ENCODE measurements at regions not wholly inside any gene's neighbourhood (a gene's known extent, or its start where the extent isn't known, plus 50 kb on each side); places are given as distances from the start of the nearest gene placed in this dataset.

DNA sequence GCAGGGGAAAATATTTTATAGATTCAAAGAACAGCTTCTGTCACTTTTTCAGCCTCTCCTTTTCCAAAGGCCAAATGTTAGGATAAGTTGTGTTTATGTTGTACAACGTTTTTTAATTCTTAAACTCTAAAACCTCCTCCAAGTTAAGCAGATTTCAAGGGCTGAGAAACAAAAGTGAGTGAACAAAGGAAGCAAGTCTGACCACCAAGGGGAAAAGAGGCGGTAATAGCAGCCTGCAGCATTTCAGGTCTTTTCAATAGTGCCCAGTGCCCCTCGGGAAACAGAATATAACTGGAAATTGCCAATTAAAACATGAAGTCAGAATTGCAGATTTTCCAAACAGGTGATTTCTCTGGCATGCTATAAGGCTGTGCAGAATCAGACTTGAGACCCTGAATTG, 510.0 kb upstream of the HTR2C start:
- TF ChIP-seq ZNF565 (CRISPR knock-in tag; conservative IDR thresholded peaks at IDR 0.05; ENCODE audit: low read depth) (no peak), ZFP3 (CRISPR knock-in tag; IDR thresholded peaks at IDR 0.05) (no peak), RARB (CRISPR knock-in tag; IDR thresholded peaks at IDR 0.05) (no peak)
- no peak for ATAC-seq

DNA sequence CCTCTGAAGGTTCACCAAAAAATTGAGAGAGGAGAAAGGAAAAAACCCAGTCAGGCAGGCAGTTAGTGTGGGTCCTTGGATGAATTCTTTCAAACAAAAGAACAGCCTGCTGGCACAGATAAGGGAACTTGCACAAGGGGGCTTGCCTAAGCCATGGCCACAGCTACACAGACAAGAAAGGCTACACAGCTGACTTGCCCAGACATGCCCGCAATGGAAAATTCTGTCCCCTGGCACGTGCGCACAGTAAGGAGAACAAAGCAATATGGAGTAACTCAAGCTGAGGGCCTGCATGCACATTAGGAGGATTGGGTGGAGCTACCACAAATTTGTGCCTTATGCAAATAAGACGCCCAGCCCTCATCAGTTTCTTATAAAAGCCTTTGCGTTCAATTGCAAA, 512.5 kb upstream of the HTR2C start:
- ATAC-seq: no peak
- no peak for TF ChIP-seq ZNF8 (CRISPR knock-in tag; IDR thresholded peaks at IDR 0.05)
- TF ChIP-seq BACH2 (CRISPR knock-in tag; IDR thresholded peaks at IDR 0.05; ENCODE audit: borderline replicate concordance): no peak
- no peak for TF ChIP-seq TCF4 (CRISPR knock-in tag; IDR thresholded peaks at IDR 0.05; ENCODE audit: borderline replicate concordance)
- no peak for TF ChIP-seq ARNTL (CRISPR knock-in tag; IDR thresholded peaks at IDR 0.05; ENCODE audit: borderline replicate concordance, low read depth)
- TF ChIP-seq POU6F1 (CRISPR knock-in tag; IDR thresholded peaks at IDR 0.05; ENCODE audit: borderline replicate concordance, low read depth): no peak
- TF ChIP-seq, protein P1, sequence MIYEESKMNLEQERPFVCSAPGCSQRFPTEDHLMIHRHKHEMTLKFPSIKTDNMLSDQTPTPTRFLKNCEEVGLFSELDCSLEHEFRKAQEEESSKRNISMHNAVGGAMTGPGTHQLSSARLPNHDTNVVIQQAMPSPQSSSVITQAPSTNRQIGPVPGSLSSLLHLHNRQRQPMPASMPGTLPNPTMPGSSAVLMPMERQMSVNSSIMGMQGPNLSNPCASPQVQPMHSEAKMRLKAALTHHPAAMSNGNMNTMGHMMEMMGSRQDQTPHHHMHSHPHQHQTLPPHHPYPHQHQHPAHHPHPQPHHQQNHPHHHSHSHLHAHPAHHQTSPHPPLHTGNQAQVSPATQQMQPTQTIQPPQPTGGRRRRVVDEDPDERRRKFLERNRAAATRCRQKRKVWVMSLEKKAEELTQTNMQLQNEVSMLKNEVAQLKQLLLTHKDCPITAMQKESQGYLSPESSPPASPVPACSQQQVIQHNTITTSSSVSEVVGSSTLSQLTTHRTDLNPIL (CRISPR knock-in tag; IDR thresholded peaks at IDR 0.05; ENCODE audit: low read depth): no peak
- no peak for TF ChIP-seq OSR1 (CRISPR knock-in tag; IDR thresholded peaks at IDR 0.05)
- TF ChIP-seq, protein P2, sequence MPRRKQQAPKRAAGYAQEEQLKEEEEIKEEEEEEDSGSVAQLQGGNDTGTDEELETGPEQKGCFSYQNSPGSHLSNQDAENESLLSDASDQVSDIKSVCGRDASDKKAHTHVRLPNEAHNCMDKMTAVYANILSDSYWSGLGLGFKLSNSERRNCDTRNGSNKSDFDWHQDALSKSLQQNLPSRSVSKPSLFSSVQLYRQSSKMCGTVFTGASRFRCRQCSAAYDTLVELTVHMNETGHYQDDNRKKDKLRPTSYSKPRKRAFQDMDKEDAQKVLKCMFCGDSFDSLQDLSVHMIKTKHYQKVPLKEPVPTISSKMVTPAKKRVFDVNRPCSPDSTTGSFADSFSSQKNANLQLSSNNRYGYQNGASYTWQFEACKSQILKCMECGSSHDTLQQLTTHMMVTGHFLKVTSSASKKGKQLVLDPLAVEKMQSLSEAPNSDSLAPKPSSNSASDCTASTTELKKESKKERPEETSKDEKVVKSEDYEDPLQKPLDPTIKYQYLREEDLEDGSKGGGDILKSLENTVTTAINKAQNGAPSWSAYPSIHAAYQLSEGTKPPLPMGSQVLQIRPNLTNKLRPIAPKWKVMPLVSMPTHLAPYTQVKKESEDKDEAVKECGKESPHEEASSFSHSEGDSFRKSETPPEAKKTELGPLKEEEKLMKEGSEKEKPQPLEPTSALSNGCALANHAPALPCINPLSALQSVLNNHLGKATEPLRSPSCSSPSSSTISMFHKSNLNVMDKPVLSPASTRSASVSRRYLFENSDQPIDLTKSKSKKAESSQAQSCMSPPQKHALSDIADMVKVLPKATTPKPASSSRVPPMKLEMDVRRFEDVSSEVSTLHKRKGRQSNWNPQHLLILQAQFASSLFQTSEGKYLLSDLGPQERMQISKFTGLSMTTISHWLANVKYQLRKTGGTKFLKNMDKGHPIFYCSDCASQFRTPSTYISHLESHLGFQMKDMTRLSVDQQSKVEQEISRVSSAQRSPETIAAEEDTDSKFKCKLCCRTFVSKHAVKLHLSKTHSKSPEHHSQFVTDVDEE (CRISPR knock-in tag; IDR thresholded peaks at IDR 0.05): no peak
- no peak for TF ChIP-seq ZC3H10 (CRISPR knock-in tag; IDR thresholded peaks at IDR 0.05)
- TF ChIP-seq PPARA (CRISPR knock-in tag; IDR thresholded peaks at IDR 0.05; ENCODE audit: borderline replicate concordance): no peak
- no peak for TF ChIP-seq SNAI2 (CRISPR knock-in tag; IDR thresholded peaks at IDR 0.05)

GRCh38 chrX:114065577-114066223, 518.2 kb upstream of the HTR2C start:
- TF ChIP-seq, protein P3, sequence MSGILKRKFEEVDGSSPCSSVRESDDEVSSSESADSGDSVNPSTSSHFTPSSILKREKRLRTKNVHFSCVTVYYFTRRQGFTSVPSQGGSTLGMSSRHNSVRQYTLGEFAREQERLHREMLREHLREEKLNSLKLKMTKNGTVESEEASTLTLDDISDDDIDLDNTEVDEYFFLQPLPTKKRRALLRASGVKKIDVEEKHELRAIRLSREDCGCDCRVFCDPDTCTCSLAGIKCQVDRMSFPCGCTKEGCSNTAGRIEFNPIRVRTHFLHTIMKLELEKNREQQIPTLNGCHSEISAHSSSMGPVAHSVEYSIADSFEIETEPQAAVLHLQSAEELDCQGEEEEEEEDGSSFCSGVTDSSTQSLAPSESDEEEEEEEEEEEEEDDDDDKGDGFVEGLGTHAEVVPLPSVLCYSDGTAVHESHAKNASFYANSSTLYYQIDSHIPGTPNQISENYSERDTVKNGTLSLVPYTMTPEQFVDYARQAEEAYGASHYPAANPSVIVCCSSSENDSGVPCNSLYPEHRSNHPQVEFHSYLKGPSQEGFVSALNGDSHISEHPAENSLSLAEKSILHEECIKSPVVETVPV (CRISPR knock-in tag; IDR thresholded peaks at IDR 0.05): no peak
- TF ChIP-seq, protein P1 (CRISPR knock-in tag; IDR thresholded peaks at IDR 0.05; ENCODE audit: low read depth): no peak
- no peak for TF ChIP-seq RARB (CRISPR knock-in tag; IDR thresholded peaks at IDR 0.05)
- no peak for TF ChIP-seq TOX (CRISPR knock-in tag; IDR thresholded peaks at IDR 0.05; ENCODE audit: borderline replicate concordance)
- no peak for TF ChIP-seq SNAI2 (CRISPR knock-in tag; IDR thresholded peaks at IDR 0.05)
- no peak for TF ChIP-seq ZNF8 (CRISPR knock-in tag; IDR thresholded peaks at IDR 0.05)
- TF ChIP-seq ARNTL (CRISPR knock-in tag; IDR thresholded peaks at IDR 0.05; ENCODE audit: borderline replicate concordance, low read depth): no peak
- TF ChIP-seq TCF4 (CRISPR knock-in tag; IDR thresholded peaks at IDR 0.05; ENCODE audit: borderline replicate concordance): no peak
- no peak for TF ChIP-seq PPARA (CRISPR knock-in tag; IDR thresholded peaks at IDR 0.05; ENCODE audit: borderline replicate concordance)
- TF ChIP-seq OSR1 (CRISPR knock-in tag; IDR thresholded peaks at IDR 0.05): no peak
- no peak for TF ChIP-seq BACH2 (CRISPR knock-in tag; IDR thresholded peaks at IDR 0.05; ENCODE audit: borderline replicate concordance)
- TF ChIP-seq ISL1 (CRISPR knock-in tag; IDR thresholded peaks at IDR 0.05): no peak
- TF ChIP-seq GLIS3 (CRISPR knock-in tag; IDR thresholded peaks at IDR 0.05): no peak
- TF ChIP-seq ZC3H10 (CRISPR knock-in tag; IDR thresholded peaks at IDR 0.05): no peak
- ATAC-seq: no peak

DNA sequence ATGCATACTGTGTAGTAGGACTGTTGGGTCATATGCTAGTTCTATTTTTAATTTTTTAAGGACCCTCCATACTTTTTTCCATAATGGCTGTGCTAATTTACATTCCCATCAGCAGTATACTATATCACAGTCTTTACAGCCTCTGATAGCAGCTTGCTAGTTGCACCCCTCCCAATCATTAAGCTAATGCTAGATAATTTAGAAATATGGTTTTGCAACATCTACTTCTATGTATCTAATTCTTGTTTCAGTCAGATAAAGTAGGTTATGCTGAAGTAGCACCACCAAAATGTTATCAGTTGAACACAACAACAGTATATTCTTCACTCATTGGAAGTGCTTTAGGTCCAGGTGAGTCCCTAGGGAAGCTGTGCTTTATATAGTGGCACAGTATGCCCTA, 522.7 kb upstream of the HTR2C start:
- ATAC-seq: no peak
- TF ChIP-seq ESRRG (CRISPR knock-in tag; IDR thresholded peaks at IDR 0.05) (no peak), BACH2 (CRISPR knock-in tag; IDR thresholded peaks at IDR 0.05; ENCODE audit: borderline replicate concordance) (no peak), PATZ1 (CRISPR knock-in tag; IDR thresholded peaks at IDR 0.05; ENCODE audit: borderline replicate concordance) (no peak), SNAI2 (CRISPR knock-in tag; IDR thresholded peaks at IDR 0.05) (no peak), ARNTL (CRISPR knock-in tag; IDR thresholded peaks at IDR 0.05; ENCODE audit: borderline replicate concordance, low read depth) (no peak), ZFP3 (CRISPR knock-in tag; IDR thresholded peaks at IDR 0.05) (no peak), ZNF8 (CRISPR knock-in tag; IDR thresholded peaks at IDR 0.05) (no peak)
- TF ChIP-seq, protein P2 (CRISPR knock-in tag; IDR thresholded peaks at IDR 0.05): no peak

Measured in SK-N-SH treated with all-trans-retinoic acid at 6 μM for 48 hours (cell line).